Cardiac fibroblast (primary cell): ENCODE measurements at regions not wholly inside any gene's neighbourhood (a gene's known extent, or its start where the extent isn't known, plus 50 kb on each side); places are given as distances from the start of the nearest gene placed in this dataset.
"Not testable (repeated sequence)": the region's sequence is repeated elsewhere in the genome, so short reads cannot be mapped to it uniquely, and the experiment has no call there.

ENCODE experiments used
- DNase-seq, 2 donors: peaks; one replicate each; pipeline versions ENCODE4 v3.0.0 to v3.0.0-alpha.2; 2010; ENCODE audit warnings: low read depth in 2 of 2
- H3K4me3 ChIP-seq, 2 donors: replicated peaks in 1 of 2; 1 replicate in 1 of 2; 2 replicates in 1 of 2; pipeline ENCODE4 v1.5.1; 2011; ENCODE audit warnings: low read depth in 2 of 2, low read length in 2 of 2, mild to moderate bottlenecking in 2 of 2, moderate library complexity in 1 of 2
- CTCF ChIP-seq: IDR thresholded peaks from one replicate; pipeline ENCODE4 v1.5.1; 2011; ENCODE audit warnings: low read depth, mild to moderate bottlenecking, low read length, inconsistent platforms

DNA sequence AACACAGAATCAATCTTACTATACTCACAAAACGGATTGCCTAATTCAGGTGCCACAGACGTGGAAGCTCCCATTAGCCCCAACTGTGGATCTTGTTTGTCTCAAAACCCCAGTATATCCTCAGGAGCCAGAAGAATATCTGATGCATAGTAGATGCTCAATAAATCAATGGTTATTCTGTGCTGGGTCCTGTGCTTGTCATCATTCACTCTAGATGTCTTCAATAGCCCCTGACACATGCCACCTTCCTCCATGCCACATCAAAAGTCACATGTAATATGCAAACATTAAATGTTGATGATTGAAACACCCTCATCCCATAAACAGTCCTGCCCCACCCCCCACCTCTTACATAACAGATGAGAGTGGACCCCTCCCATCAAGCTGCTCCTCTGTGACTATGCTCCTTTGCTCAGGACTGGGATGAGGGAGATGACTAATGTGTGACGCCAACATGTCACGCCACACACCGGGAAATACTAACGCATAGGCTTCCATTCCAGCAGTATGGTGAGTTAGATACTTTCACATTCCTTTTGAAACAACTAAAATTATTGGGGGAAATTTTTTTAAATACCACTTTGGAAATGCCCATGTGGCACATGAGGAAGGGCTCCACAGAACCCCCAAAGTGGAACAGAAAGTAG, 267.6 kb upstream of the SDK2 start:
- no peak overlapping the region for H3K4me3 ChIP-seq
- TF ChIP-seq CTCF, result no peak
- no peak for DNase-seq

DNA sequence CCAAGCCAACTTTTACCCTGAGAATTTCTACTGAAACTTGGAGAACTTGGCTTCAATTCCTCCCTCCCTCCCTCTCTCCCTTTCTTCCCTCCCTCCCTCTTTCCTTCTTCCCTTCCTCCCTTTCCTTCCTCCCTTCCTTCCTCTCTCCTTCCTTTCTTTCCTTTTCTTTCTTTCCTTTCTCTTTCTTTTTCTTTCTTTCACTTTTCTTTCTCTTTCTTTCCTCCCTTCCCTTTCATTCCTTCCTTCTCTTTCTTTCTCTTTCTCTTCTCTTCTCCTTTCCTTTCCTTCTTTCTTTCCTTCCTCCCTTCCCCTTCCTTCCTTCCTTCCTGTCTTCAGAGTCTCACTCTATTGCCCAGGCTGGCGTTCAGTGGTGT, 268.1 kb upstream of the SDK2 start:
- DNase-seq, result no peak
- TF ChIP-seq CTCF, result no peak
- H3K4me3 ChIP-seq, result no peak overlapping the region

DNA sequence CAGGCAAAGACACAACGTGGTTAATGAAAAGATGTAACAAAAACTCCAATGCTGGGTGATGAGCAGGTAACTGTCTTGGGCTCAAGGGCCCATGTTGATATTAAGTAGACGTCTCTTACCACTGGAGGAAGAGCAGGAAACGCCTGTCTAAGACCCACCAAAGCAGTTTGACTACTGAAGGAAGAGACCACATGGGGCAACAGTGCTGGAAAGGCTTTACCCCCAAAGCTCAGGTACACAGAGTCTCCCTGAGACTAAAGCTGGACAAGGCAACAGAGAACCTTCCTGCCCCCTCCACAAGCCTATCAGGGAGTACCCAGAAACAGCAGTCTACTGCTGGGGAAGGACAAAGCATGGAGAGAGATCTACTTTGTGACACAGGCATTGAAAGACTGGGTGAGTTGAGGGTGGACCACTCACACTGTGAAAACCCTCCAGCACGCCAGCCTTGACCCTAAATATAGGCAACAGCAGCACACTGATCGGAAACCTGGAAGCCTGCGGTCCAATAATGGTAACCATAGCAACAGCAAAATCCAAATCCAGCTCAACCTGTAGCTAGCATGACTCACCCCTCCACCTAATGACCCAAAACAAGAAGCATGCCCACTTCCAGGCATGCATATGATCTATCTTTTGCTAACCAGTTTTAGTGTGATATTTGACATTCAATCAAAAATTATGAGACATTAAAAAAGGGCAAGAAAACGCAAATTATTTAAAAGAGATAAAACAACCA, 270.5 kb upstream of the SDK2 start:
- TF ChIP-seq CTCF, result no peak
- no peak overlapping the region for H3K4me3 ChIP-seq
- no peak for DNase-seq

- DNase-seq, H3K4me3 ChIP-seq: not testable (repeated sequence)
These were observed 274.8 kb upstream of the SDK2 start for GRCh38 chr17:73919033-73919432.

DNA sequence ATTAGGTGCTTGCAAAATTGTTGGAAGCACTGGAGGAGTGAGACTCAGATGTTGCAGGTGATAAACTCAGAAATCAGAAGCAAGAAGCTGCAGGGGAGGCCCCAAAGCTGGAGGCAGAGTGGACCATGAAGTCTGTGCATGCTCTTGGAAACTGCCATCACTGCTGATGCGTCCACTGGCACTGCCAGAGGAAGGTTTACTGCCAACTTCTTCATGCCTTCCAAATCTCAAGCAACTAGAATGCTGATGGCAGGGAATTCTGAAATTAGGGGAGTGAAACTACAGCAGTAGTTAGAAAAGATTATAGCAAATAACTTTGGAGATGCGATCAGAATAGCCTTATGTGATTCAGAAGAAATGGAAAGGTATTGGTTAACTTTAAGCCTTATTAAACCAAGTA, 277.1 kb upstream of the SDK2 start:
- DNase-seq, result no peak
- no peak for TF ChIP-seq CTCF
- H3K4me3 ChIP-seq, result no peak overlapping the region

DNA sequence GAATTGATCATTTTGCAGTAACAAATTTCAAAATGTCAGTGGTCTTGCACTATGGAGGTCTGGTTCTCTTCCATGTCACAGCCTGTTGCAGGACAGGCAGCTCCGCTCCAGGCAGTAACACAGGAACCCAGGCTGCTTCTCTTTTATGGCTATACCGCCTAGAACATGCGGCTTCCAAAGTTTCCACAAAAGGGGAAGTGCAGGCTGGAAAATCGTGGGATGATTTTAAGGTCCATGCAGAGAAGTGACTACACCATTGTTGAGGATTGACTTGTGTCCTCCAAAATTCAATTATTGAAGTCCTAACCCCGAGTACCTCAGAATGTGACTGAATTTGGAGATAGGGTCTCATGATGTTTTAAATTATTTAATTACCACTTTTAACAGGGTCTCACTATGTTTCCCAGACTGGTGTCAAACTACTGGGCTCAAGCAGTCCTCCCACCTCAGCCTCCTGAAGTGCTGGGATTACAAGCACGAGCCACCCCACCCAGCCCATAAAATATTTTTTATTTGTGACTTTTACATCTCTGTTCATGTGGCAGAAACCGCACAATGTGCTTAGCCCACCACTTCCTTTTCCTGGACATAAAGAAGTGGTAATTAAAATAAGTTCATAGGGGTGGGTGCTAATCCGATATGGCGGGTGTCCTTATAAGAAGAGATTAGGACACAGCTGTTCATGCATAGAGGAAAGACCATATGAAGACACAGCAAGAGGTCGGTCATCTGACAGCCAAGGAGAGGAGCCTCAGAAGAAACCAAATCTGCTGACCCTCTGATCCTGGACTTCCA, 279.2 kb upstream of the RPL38 start:
- DNase-seq, result no peak
- TF ChIP-seq CTCF, result no peak
- H3K4me3 ChIP-seq, result no peak overlapping the region

- DNase-seq, result no peak
- no peak overlapping the region for H3K4me3 ChIP-seq
- TF ChIP-seq CTCF, result no peak
These were observed 278.6 kb upstream of the RPL38 start for GRCh38 chr17:73924909-73925186.
